Panc1 (cell line): ENCODE measurements at regions not wholly inside any gene's neighbourhood (a gene's known extent, or its start where the extent isn't known, plus 50 kb on each side); places are given as distances from the start of the nearest gene placed in this dataset.

Experiments used
- ATAC-seq: fragments of 200-7000 bp; cut with Tn5 transposase; 2 replicates; pipeline ENCODE4 v1.9.1; 2020; ENCODE audit warnings: mild to moderate bottlenecking, moderate library complexity
- BruUV-seq: library from RNA; stranded (reverse); fragments of 400-500 nt; replicated peaks from 2 replicates; lab custom pipeline; 2021; lab: Mats Ljungman, UMichigan
- CTCF ChIA-PET: fragments of 300-600 bp; sonication (Branson Sonifier 250); formaldehyde crosslinking; loops from one replicate; lab custom pipeline; 2022; ENCODE audit warnings: antibody characterized with exemption; lab: Charles Lee
- POLR2A ChIA-PET: fragments of 300-600 bp; sonication (Branson Sonifier 250); formaldehyde crosslinking; loops from one replicate; lab custom pipeline; 2022; ENCODE audit warnings: antibody characterized with exemption; lab: Charles Lee
- DNase-seq: peaks from one replicate; pipeline ENCODE4 v3.0.0-alpha.2; 2010; ENCODE audit warnings: low read depth, low spot score
- H3K27ac ChIP-seq: 2 replicates; pipeline ENCODE4 v1.5.1; 2011; ENCODE audit warnings: mild to moderate bottlenecking, low read length, inconsistent platforms
- H3K27me3 ChIP-seq: fragments of 200-500 bp; sonication (Bioruptor generic); 2 replicates; pipeline ENCODE4 v1.6.0; 2014; ENCODE audit warnings: low read length, inconsistent platforms; ENCODE audit not compliant: control insufficient read depth, insufficient read depth
- H3K36me3 ChIP-seq: fragments of 200-500 bp; sonication (Bioruptor generic); 2 replicates; pipeline ENCODE4 v1.5.1; 2014; ENCODE audit warnings: inconsistent platforms, mild to moderate bottlenecking, low read length, moderate library complexity; ENCODE audit not compliant: control insufficient read depth, insufficient read depth
- H3K4me1 ChIP-seq: 2 replicates; pipeline ENCODE4 v1.5.1; 2011; ENCODE audit warnings: inconsistent platforms, mild to moderate bottlenecking, low read length, moderate library complexity; ENCODE audit not compliant: control insufficient read depth, insufficient read depth
- H3K4me3 ChIP-seq, 2 experiments: 2 replicates each; pipeline ENCODE4 v1.5.1; 2011 to 2012; ENCODE audit warnings: low read depth in 2 of 2, low read length in 2 of 2, mild to moderate bottlenecking in 2 of 2, inconsistent platforms in 1 of 2, moderate library complexity in 1 of 2
- H3K9me3 ChIP-seq: fragments of 200-500 bp; sonication (Bioruptor generic); 2 replicates; pipeline ENCODE4 v1.5.1; 2014; ENCODE audit warnings: low read depth, mild to moderate bottlenecking, inconsistent platforms, low read length, moderate library complexity; ENCODE audit not compliant: control insufficient read depth, insufficient read depth
- CTCF ChIP-seq: fragments of 450-650 bp; IDR thresholded peaks from 2 replicates; pipeline ENCODE4 v1.5.1; 2017; ENCODE audit warnings: mild to moderate bottlenecking
- REST ChIP-seq, 2 experiments: IDR thresholded peaks; 2 replicates each; pipeline ENCODE4 v1.6.1; 2011 to 2012; ENCODE audit warnings: low read depth in 2 of 2, control low read depth in 1 of 2, low read length in 1 of 2, mild to moderate bottlenecking in 1 of 2, moderate library complexity in 1 of 2; ENCODE audit not compliant: insufficient read depth in 1 of 2
- SIN3A ChIP-seq: IDR thresholded peaks from 2 replicates; pipeline ENCODE4 v1.6.1; 2012; ENCODE audit warnings: low read depth, mild to moderate bottlenecking, low read length, moderate library complexity, borderline replicate concordance; ENCODE audit not compliant: insufficient read depth
- TCF7L2 ChIP-seq: IDR thresholded peaks from 2 replicates; pipeline ENCODE4 v1.6.1; 2011; ENCODE audit warnings: mild to moderate bottlenecking, low read depth, low read length, inconsistent platforms
- in situ Hi-C: cut with HindIII; loops from 2 replicates; pipeline ENCODE4 v1.10.0; 2016; ENCODE audit warnings: low sequenced_read_pairs, low pct_unique_long_range_greater_than_20kb
- intact Hi-C: fragments of 100-400 bp; cut with micrococcal nuclease; formaldehyde crosslinking; loops from one replicate; pipeline ENCODE4 v1.10.0; 2022; ENCODE audit not compliant: unreplicated experiment

- BruUV-seq = no TSS peak
- ChIA-PET POLR2A (no interaction called here), CTCF (interaction anchor here (0.5 kb wide), 1 partner anchor 127 kb away, joined by 3 read pairs; no protein-coding TSS in a partner anchor)
- Histone ChIP-seq H3K4me1 (no peaks in the 10 kb centered on the region), H3K27me3 (no peaks in the 10 kb centered on the region), H3K9me3 (no peaks in the 10 kb centered on the region), H3K4me3 (no peak overlapping the region), H3K27ac (no peak overlapping the region), H3K36me3 (no peaks in the 10 kb centered on the region)
- intact Hi-C loops (no loop called here), in situ Hi-C loops (no loop called here)
- no peak for ATAC-seq
- DNase-seq = no peak
- no peak for TF ChIP-seq CTCF
- no peak for TF ChIP-seq SIN3A
- TF ChIP-seq TCF7L2 = no peak
- TF ChIP-seq REST (IDR thresholded peaks at IDR 0.05; ENCODE audit: insufficient read depth in 1 of 2, low read depth in 2 of 2, low read length in 1 of 2) = no peak
Observed at GRCh38 chr5:54740141-54740540, 222.6 kb downstream of the SNX18 start.

GRCh38 chr5:54739371-54739770, 221.8 kb downstream of the SNX18 start:
- no peak for DNase-seq
- in situ Hi-C loops = no loop called here
- CTCF ChIA-PET = interaction anchor here (0.5 kb wide), 1 partner anchor 128 kb away, joined by 3 read pairs; no protein-coding TSS in a partner anchor

More at GRCh38 chr5:54739371-54739770, 221.8 kb downstream of the SNX18 start:
- H3K4me1 ChIP-seq = no peaks in the 10 kb centered on the region
- H3K36me3 ChIP-seq = no peaks in the 10 kb centered on the region
- POLR2A ChIA-PET = no interaction called here
- H3K27ac ChIP-seq = no peak overlapping the region
- ATAC-seq = no peak
- H3K4me3 ChIP-seq = no peak overlapping the region
- no TSS peak for BruUV-seq
- no peak for TF ChIP-seq REST (IDR thresholded peaks at IDR 0.05; ENCODE audit: insufficient read depth in 1 of 2, low read depth in 2 of 2, low read length in 1 of 2)
- H3K27me3 ChIP-seq = no peaks in the 10 kb centered on the region
- no peaks in the 10 kb centered on the region for H3K9me3 ChIP-seq
- intact Hi-C loops = no loop called here
